CD4-positive, alpha-beta memory T cell (primary cell): ENCODE measurements at regions not wholly inside any gene's neighbourhood (a gene's known extent, or its start where the extent isn't known, plus 50 kb on each side); places are given as distances from the start of the nearest gene placed in this dataset.
"Not testable (repeated sequence)": the region's sequence is repeated elsewhere in the genome, so short reads cannot be mapped to it uniquely, and the experiment has no call there.

Source experiments
- CTCF ChIA-PET: fragments of 350-600 bp; sonication (Branson Sonifier 250); formaldehyde crosslinking; loops from one replicate; lab custom pipeline; 2021; ENCODE audit warnings: inconsistent platforms; ENCODE audit not compliant: partially characterized antibody; lab: Charles Lee
- POLR2A ChIA-PET: fragments of 350-600 bp; sonication (Branson Sonifier 250); formaldehyde crosslinking; loops from one replicate; lab custom pipeline; 2021; ENCODE audit not compliant: partially characterized antibody; lab: Charles Lee
- DNase-seq, 5 donors: peaks; one replicate each; pipeline versions ENCODE4 v3.0.0 to v3.0.0-alpha.2; 2020 to 2022; ENCODE audit warnings: mixed read lengths in 1 of 5
- H3K27ac ChIP-seq: one replicate; pipeline ENCODE4 v1.7.0; 2013; ENCODE audit warnings: low read depth, low read length
- H3K27me3 ChIP-seq: 2 replicates; pipeline ENCODE4 v1.7.0; 2013; ENCODE audit warnings: mild to moderate bottlenecking, low read length, moderate library complexity; ENCODE audit not compliant: insufficient read depth
- H3K36me3 ChIP-seq: 2 replicates; pipeline ENCODE4 v1.7.0; 2013; ENCODE audit warnings: mild to moderate bottlenecking, low read length, moderate library complexity; ENCODE audit not compliant: insufficient read depth
- H3K4me1 ChIP-seq: 2 replicates; pipeline ENCODE4 v1.7.0; 2013; ENCODE audit warnings: mild to moderate bottlenecking, low read length, moderate library complexity; ENCODE audit not compliant: insufficient read depth
- H3K4me3 ChIP-seq, 2 donors: one replicate each; pipeline ENCODE4 v1.7.0; 2013; ENCODE audit warnings: low read length in 2 of 2, mild to moderate bottlenecking in 1 of 2
- H3K9me3 ChIP-seq, 2 donors: one replicate each; pipeline ENCODE4 v1.7.0; 2013; ENCODE audit warnings: low read length in 2 of 2, control low read depth in 1 of 2; ENCODE audit not compliant: control insufficient read depth in 1 of 2
- H3K27ac Mint-ChIP-seq, 7 donors: one replicate each; pipeline ENCODE4 v1.8.0; 2020 to 2021; ENCODE audit warnings: mixed read lengths in 7 of 7, mild to moderate bottlenecking in 6 of 7, inconsistent platforms in 3 of 7, moderate library complexity in 3 of 7
- H3K27me3 Mint-ChIP-seq, 2 donors: one replicate each; pipeline ENCODE4 v1.8.0; 2020 to 2021; ENCODE audit warnings: mixed read lengths in 2 of 2
- H3K36me3 Mint-ChIP-seq, 2 donors: one replicate each; pipeline ENCODE4 v1.8.0; 2020 to 2021; ENCODE audit warnings: mixed read lengths in 2 of 2, inconsistent platforms in 1 of 2, mild to moderate bottlenecking in 1 of 2
- H3K4me1 Mint-ChIP-seq, 4 donors: one replicate each; pipeline ENCODE4 v1.8.0; 2020 to 2021; ENCODE audit warnings: mixed read lengths in 4 of 4, mild to moderate bottlenecking in 1 of 4
- H3K4me3 Mint-ChIP-seq, 8 donors: one replicate each; pipeline ENCODE4 v1.8.0; 2020 to 2021; ENCODE audit warnings: mixed read lengths in 8 of 8, mild to moderate bottlenecking in 7 of 8, moderate library complexity in 6 of 8, inconsistent platforms in 3 of 8
- H3K9me3 Mint-ChIP-seq, 8 donors: one replicate each; pipeline ENCODE4 v1.8.0; 2020 to 2021; ENCODE audit warnings: mixed read lengths in 8 of 8, mild to moderate bottlenecking in 5 of 8, inconsistent platforms in 3 of 8, moderate library complexity in 1 of 8
- intact Hi-C: fragments of 100-400 bp; cut with micrococcal nuclease; formaldehyde crosslinking; loops from one replicate; pipeline ENCODE4 v1.15.1; 2023

DNA sequence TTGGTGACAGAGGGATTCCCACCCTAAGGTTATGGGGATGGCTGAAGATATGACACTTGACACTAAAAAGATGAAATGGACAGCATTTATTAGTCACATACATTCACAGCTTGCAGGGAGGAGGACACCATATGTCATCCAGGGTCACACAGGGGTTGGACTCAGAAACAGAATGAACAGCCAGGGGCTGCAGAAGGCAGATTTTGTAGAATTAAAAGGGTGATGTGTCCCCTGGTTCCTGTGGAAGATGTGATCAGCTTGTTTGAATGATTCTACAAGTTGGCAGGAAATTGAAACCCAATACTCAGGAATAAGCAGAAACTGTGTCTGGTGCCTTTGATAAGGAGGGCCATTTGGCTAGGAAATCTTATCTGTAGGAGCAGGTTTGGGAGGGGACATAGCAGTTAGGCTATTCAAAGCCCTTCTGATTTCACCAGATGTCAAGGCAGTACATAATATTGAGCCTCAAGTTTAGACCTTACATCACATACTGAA, 102.3 kb upstream of the GRIN3A start:
- H3K36me3 ChIP-seq = no peaks in the 10 kb centered on the region
- H3K27ac Mint-ChIP-seq = no peak overlapping the region
- H3K36me3 Mint-ChIP-seq = no peaks in the 10 kb centered on the region
- no peak for DNase-seq
- intact Hi-C loops = no loop called here
- H3K4me1 ChIP-seq = no peaks in the 10 kb centered on the region
- no peak overlapping the region for H3K27ac ChIP-seq
- no peaks in the 10 kb centered on the region for H3K27me3 ChIP-seq
- no peak overlapping the region for H3K4me3 ChIP-seq
- H3K9me3 ChIP-seq = no peaks in the 10 kb centered on the region
- no peaks in the 10 kb centered on the region for H3K27me3 Mint-ChIP-seq
- no peaks in the 10 kb centered on the region for H3K4me1 Mint-ChIP-seq
- peaks cover 0 to 8% (median under 1%) of the 10 kb centered on the region in 8 donors for H3K9me3 Mint-ChIP-seq
- CTCF ChIA-PET = no interaction called here
- POLR2A ChIA-PET = no interaction called here
- no peak overlapping the region for H3K4me3 Mint-ChIP-seq

DNA sequence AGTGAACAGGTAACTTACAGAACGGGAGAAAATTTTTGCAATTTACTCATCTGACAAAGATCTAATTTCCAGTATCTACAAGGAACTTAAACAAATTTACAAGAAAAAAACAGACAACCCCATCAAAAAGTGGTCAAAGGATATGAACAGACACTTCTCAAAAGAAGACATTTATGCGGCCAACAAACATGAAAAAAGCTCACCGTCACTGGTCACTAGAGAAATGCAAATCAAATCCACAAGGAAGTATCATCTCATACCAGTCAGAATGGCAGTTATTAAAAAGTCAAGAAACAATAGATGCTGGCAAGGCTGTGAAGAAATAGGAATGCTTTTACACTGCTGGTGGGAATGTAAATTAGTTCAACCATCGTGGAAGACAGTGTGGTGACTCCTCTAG, 100.5 kb upstream of the GRIN3A start:
- H3K27me3 ChIP-seq, H3K36me3 Mint-ChIP-seq, H3K4me3 ChIP-seq, H3K27ac ChIP-seq, POLR2A ChIA-PET, H3K9me3 ChIP-seq, H3K36me3 ChIP-seq, CTCF ChIA-PET, intact Hi-C loops, H3K27me3 Mint-ChIP-seq, H3K9me3 Mint-ChIP-seq, H3K4me1 ChIP-seq, H3K4me3 Mint-ChIP-seq, H3K4me1 Mint-ChIP-seq, DNase-seq, H3K27ac Mint-ChIP-seq: not testable (repeated sequence)

DNA sequence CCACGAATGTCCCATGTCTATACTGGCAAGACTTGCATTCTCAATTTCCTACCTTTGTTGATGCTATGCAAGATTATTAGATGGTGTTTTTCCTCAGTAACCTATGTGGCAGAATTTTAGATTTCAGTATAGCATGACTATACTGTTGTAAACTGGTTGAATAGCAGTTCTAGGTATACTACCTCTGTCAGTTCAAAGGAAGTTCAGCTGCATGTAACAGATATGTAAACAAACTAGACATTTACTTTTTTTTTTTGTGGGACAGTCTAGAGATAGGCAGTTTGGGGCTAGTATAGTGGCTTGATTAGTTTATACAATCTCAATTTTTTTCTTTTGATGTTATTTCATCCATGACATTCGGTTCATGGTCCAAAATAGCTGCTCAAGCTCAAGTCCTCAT, 97.6 kb upstream of the GRIN3A start:
- no peaks in the 10 kb centered on the region for H3K9me3 ChIP-seq
- H3K9me3 Mint-ChIP-seq = peaks cover 0 to 8% (median 2%) of the 10 kb centered on the region in 8 donors
- POLR2A ChIA-PET = no interaction called here
- H3K4me3 Mint-ChIP-seq = no peak overlapping the region
- H3K27ac ChIP-seq = no peak overlapping the region
- H3K27me3 ChIP-seq = no peaks in the 10 kb centered on the region
- H3K4me1 Mint-ChIP-seq = no peaks in the 10 kb centered on the region
- no peak overlapping the region for H3K4me3 ChIP-seq
- H3K36me3 Mint-ChIP-seq = no peaks in the 10 kb centered on the region
- CTCF ChIA-PET = interaction anchor here (1.4 kb wide), 1 partner anchor 9 kb away, joined by 5 read pairs; no protein-coding TSS in a partner anchor
- H3K36me3 ChIP-seq = no peaks in the 10 kb centered on the region
- H3K27me3 Mint-ChIP-seq = no peaks in the 10 kb centered on the region
- H3K4me1 ChIP-seq = no peaks in the 10 kb centered on the region
- no peak overlapping the region for H3K27ac Mint-ChIP-seq
- intact Hi-C loops = no loop called here
- DNase-seq = no peak

DNA sequence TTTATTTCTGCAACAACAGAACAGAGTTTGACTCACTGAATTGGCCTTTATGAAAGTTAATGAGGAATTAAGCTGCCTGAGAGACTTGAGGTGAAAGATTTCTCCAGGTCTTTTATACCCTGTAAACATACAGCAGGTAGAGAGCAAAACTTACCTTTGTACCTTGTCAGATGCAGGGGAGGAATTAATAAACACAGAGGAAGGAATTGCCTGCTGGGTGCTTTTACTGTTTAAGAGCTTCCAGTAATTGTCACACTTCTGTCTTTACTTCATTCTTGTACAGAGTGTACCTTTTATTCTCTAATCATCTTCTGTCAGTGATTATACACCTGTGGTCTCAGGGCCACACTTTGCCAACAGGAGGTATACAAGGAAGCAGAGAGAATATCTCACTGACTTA, 94.0 kb upstream of the GRIN3A start:
- Mint-ChIP-seq H3K9me3 (peaks cover 0 to 5% (median 3%) of the 10 kb centered on the region in 8 donors), H3K4me1 (no peaks in the 10 kb centered on the region), H3K27ac (no peak overlapping the region), H3K27me3 (no peaks in the 10 kb centered on the region), H3K4me3 (no peak overlapping the region), H3K36me3 (no peaks in the 10 kb centered on the region)
- CTCF ChIA-PET = no interaction called here
- H3K9me3 ChIP-seq = no peaks in the 10 kb centered on the region
- POLR2A ChIA-PET = no interaction called here
- no peaks in the 10 kb centered on the region for H3K36me3 ChIP-seq
- H3K27ac ChIP-seq = no peak overlapping the region
- DNase-seq = no peak
- intact Hi-C loops = no loop called here
- no peaks in the 10 kb centered on the region for H3K27me3 ChIP-seq
- H3K4me3 ChIP-seq = no peak overlapping the region
- no peaks in the 10 kb centered on the region for H3K4me1 ChIP-seq

DNA sequence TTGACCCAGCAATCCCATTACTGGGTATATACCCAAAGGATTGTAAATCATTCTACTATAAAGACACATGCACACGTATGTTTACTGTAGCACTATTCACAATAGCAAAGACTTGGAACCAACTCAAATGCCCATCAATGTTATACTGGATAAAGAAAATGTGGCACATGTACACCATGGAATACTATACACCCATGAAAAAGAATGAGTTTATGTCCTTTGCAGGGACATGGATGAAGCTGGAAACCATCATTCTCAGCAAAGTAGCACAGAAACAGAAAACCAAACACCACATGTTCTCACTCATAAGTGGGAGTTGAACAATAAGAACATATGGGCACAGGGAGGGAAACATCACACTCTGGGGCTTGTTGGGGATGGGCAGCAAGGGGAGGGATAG, 83.0 kb upstream of the GRIN3A start:
- H3K27me3 ChIP-seq, H3K4me1 Mint-ChIP-seq, DNase-seq, H3K27ac ChIP-seq, intact Hi-C loops, H3K36me3 ChIP-seq, H3K27me3 Mint-ChIP-seq, POLR2A ChIA-PET, H3K36me3 Mint-ChIP-seq, CTCF ChIA-PET, H3K9me3 ChIP-seq, H3K27ac Mint-ChIP-seq, H3K4me3 Mint-ChIP-seq, H3K4me3 ChIP-seq, H3K4me1 ChIP-seq: not testable (repeated sequence)
- H3K9me3 Mint-ChIP-seq = peaks cover 0 to 14% (median 12%) of the 10 kb centered on the region in 8 donors

DNA sequence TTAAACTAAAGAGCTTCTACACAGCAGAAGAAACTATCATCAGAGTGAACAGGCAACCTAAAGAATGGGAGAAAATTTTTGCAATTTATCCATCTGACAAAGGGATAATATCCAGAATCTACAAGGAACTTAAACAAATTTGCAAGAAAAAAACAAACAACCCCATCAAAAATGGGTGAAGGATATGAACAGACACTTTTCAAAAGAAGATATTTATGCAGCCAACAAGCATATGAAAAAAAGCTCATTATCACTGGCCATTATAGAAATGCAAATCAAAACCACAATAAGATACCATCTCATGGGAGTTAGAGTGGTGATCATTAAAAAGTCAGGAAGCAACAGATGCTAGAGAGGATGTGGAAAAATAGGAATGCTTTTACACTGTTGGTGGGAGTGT, 82.5 kb upstream of the GRIN3A start:
- H3K36me3 ChIP-seq, CTCF ChIA-PET, H3K4me3 Mint-ChIP-seq, H3K27ac Mint-ChIP-seq, H3K27me3 Mint-ChIP-seq, H3K27ac ChIP-seq, H3K4me1 Mint-ChIP-seq, H3K27me3 ChIP-seq, H3K9me3 ChIP-seq, DNase-seq, POLR2A ChIA-PET, H3K4me3 ChIP-seq, intact Hi-C loops, H3K36me3 Mint-ChIP-seq, H3K4me1 ChIP-seq: not testable (repeated sequence)
- peaks cover 0 to 17% (median 12%) of the 10 kb centered on the region in 8 donors for H3K9me3 Mint-ChIP-seq

DNA sequence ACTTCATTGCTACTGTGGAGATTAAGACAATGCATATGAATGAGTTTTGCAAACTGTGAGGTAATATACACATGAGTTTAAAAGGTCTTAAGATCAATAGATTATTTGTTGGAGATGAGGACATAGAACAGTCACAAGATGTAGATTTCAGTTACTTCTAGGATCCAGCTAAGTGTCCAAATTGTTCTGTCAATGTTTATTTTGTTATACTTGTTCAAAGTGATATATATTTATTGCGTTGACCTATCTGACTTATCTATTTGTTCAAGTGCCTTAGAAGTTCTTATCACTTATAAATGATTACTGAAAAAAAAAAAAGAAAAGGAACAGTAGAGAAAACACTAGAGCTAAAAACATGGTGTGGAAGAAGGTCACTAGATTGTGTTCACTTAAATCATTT, 75.6 kb upstream of the GRIN3A start:
- Mint-ChIP-seq H3K27me3 (no peaks in the 10 kb centered on the region), H3K9me3 (peaks cover 0 to 6% (median 4%) of the 10 kb centered on the region in 8 donors), H3K4me3 (no peak overlapping the region), H3K4me1 (no peaks in the 10 kb centered on the region), H3K27ac (no peak overlapping the region), H3K36me3 (no peaks in the 10 kb centered on the region)
- intact Hi-C loops = no loop called here
- DNase-seq = no peak
- no peak overlapping the region for H3K4me3 ChIP-seq
- POLR2A ChIA-PET = no interaction called here
- no peaks in the 10 kb centered on the region for H3K36me3 ChIP-seq
- H3K27me3 ChIP-seq = no peaks in the 10 kb centered on the region
- CTCF ChIA-PET = no interaction called here
- H3K9me3 ChIP-seq = no peaks in the 10 kb centered on the region
- H3K4me1 ChIP-seq = no peaks in the 10 kb centered on the region
- H3K27ac ChIP-seq = no peak overlapping the region

DNA sequence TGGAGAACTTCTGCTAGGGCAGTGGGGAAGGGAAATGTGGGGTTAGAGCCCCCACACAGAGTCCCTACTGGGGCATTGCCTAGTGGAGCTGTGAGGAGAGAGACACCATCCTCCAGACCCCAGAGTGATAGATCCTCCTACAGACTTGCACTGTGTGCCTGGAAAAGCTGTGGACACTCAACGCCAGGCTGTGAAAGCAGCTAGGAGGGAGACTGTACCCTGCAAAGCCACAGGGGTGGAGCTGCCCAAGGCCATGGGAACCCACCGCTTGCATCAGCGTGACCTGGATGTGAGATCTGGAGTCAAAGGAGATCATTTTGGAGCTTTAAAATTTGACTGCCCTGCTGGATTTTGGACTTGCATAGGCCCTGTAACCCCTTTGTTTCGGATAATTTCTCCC, 69.4 kb upstream of the GRIN3A start:
- DNase-seq, H3K36me3 ChIP-seq, H3K4me3 ChIP-seq, H3K27me3 Mint-ChIP-seq, H3K9me3 ChIP-seq, H3K4me1 Mint-ChIP-seq, H3K27me3 ChIP-seq, H3K27ac Mint-ChIP-seq, H3K4me1 ChIP-seq, H3K9me3 Mint-ChIP-seq, H3K4me3 Mint-ChIP-seq, POLR2A ChIA-PET, H3K36me3 Mint-ChIP-seq, H3K27ac ChIP-seq, CTCF ChIA-PET, intact Hi-C loops: not testable (repeated sequence)
